ENCODE measurements at regions not wholly inside any gene's neighbourhood (a gene's known extent, or its start where the extent isn't known, plus 50 kb on each side); places are given as distances from the start of the nearest gene placed in this dataset.
"Not testable (repeated sequence)": the region's sequence is repeated elsewhere in the genome, so short reads cannot be mapped to it uniquely, and the experiment has no call there.

DNA sequence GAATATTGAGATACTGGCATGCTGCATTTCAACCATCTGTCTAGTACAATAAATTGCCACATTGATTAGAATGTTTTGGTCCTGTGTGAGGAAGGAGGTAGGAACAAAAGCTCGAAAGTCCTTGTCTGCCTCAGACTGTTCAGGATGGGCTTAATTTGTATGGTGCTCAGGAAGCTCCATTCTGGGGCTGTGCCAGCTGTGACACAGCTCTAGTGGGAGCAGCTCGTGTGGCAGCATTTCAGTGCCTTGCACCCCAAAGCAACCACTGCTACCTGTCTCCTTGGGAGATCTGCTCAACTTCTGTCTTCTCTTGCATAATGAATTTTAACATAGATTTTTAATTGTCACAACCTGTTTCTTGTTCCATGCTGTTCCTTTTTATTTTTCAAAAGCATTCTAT lies 144.4 kb upstream of the THUMPD2 start:
- DNase-seq: no peak

DNA sequence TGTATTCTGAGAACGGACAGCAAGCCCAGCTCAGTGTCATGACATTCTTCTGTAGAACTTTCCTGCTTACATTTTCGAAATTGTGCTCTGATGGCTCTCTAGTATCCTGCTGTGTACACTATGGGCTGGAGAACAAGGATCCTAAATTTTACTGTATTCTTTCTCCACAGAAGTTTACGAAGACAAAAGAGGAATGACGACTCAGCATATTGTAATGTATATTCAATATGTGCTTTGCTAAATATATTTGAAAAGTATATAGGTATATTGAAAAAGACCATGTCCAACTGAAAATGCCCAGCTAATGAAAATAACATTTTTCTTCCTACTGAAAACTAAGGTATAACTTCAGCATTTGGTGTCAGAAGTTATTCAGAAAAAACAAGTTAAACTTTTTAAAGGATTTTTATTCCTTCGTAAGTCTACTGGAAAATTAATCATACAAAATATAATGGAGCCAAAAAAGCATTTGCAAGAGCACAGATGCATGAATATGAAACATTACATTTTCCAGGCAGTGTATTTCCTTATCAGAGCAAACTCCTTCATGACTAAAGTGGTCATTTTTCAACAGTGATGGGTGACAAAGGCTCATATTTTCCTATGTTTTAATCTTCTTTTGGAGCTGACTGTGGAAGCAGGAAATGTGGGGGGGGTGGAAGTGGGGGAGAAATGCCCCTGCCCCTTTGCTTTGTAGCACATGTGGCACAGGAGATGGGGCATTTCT lies 143.8 kb upstream of the THUMPD2 start:
- DNase-seq: no peak

DNA sequence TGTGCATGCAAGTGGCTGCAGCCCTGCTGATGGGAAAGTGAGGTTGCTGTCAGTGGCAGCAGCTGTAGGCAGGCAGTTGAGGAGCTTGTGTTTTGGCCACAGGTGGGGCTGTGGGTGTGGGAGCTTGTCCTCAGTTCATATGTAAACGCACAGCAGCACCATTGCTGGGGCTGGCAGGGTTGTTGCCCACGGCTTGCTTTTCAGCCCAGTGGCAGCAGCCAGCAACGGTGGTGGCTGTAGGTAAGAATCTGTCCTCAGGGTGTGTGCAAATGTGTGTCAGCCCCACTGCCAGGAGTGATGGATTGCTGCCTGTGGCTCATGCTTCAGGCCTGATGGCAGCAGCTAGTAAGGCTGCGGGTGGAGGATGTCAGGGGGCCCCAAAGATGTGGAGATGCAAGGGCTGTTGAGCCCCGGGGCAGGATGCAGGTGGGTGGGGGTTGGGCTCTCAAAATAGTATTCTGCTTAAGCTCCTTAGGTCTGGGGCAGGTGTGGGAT lies 141.3 kb upstream of the THUMPD2 start:
- DNase-seq: no peak

DNA sequence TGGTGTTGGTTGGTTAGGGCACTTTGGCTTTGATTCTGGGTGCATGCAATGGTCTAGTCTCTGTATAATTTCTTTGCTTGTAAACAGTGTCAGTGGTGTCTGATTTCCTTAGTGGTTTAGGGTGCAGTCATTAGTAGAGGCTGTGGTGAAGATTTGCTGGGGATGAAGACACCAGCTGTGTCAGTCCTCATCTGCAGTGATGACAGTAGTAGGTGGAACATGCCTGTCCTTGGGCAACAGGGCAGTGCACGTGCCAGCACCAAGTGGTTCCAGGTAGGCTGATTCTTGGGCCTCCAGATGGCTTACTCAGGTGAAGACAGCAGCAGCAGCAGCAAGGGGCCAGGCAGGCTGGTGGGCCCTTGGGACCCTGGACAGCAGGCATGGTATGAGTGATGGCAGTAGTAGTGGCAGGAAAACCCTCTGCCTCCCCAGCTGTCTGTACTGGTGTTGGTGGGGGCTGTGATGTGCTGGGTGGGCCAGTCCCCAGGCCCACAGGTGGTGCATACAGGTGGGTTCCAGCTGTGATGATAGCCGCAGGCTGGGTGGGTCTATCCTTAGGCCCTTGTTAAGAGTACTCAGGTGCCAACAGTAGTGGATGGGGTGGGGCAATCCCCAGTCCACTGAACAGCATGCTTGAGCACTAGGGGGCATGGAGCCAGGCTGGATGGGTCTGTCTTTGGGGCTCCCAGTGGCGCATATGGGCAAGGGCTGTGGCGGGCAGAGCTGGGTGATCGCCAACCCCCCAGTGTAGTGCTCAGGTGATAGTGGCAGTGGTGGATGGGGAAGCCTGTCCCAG lies 140.7 kb upstream of the THUMPD2 start:
- DNase-seq: no peak

DNA sequence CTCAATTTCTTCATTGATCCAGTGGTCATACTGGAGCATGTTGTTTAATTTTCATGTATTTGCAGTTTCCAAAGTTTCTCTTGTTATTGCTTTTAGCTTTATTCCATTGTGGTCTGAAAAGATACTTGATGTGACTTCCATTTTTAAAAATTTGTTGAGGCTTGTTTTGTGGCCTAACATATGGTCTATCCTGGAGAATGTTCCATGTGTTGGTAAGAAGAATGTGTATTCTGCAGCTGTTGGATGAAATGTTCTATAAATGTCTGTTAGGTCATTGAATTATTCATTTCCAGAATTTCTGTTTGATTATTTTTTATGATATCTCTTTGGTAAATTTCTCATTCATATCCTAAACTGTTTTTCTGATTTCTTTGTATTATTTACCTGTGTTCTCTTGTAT lies 139.8 kb upstream of the THUMPD2 start:
- no peak for DNase-seq

DNA sequence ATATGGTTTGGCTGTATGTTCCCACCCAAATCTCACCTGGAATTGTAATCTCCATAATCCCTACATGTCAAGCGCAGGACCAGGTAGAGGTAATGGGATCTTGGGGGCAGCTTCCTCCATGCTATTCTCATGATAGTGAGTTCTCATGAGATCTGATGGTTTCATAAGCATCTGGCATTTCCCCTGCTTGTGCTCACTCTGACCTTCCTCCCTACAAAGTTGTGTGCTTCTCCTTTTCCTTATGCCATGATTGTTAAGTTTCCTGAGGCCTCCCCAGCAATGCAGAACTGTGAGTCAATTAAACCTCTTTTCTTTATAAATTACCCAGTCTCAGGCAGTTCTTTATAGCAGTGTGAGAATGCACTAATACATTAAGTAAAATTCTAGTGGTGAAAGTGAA lies 138.3 kb upstream of the THUMPD2 start:
- DNase-seq: peak; percentile 46

DNA sequence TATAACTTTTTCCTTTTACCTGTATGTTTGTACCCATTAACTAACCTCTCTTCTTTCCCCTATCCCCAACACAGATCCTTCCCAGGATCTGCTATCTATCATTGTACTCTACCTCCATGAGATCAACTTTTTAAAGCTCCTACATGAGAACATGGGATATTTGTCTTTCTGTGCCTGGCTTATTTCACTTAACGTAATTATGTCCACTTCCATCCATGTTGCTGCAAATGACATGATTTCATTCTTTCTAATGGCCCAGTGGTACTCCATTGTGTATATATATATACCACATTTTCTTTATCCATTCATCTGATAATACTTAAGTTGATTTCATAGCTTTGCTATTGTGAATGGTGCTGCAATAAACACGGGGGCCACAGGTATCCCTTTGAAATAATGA lies 135.9 kb upstream of the THUMPD2 start:
- no peak for DNase-seq

DNA sequence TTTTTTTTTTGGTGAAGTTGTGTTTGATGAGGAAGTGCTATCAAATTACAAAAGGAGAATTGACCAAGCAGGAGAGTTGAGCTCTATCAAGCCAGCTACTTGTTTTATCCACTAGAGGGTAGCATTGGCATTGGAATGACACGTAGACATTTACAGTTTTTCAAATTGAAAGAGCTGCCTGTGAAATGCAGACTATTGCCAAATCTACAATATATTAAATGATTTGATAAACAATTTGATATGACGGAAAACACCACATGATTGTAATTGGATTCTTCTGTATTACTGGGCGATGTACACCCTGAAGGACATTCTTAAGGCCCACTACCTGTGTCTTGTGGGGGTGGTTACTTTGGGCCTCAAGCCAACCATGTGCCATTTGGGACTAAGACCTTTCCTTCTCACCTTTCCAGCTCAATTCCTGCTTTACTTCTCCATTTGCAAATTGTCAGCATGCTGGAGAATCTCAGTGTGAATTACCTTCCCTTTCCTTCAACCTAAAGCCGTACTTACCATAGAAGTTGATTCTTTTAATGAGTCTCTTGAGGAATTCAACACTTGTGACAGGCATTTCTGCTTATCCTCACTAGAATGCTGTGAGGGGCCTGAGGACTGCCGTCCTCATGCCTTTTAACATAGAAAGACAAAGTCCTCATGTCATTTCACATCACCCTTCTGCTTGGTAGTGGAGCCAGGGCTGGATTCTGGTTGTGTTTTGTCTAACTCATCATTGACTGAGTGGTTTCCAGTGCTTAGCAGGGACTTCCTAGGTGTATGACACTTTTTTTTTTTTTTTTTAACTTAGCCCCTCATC lies 134.8 kb upstream of the THUMPD2 start:
- peak; percentile 82 for DNase-seq

DNA sequence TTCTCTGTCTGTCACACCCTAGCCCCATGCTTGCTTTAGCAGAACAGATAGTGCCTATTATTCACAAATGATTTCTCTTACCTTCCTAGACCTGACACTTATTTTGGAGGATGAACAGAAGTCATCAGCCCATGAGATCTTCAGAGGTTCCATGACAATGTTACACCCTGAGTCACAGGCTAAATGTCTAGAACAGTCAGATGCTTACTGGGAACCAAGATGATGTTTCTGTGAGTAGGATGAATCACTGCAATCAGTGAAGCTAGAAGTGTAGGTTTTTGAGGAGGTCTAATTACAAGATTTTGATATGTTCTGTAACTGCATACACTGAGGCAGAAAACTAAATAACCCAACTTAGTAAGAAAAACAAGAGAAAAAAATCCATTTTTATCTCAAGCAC lies 123.0 kb upstream of the THUMPD2 start:
- DNase-seq: peak; percentile 5

DNA sequence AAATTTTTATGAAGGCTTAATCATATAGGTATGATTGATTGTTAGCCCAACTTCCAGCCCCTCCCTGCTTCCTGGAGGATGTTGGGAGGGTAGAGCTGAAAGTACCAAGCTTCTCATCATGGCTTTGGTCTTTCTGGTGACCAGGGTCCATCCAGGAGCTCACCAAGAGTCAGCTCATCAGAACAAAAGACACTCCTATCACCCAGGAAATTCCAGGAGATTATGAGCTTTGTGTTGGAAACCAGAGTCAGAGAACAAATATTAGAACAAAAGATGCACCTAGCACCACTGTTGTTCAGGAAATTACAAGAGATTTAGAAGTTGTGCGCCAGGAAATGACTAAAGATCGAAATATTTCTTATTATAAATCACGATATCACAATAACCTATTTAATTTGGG lies 119.9 kb upstream of the THUMPD2 start:
- no peak for DNase-seq

DNA sequence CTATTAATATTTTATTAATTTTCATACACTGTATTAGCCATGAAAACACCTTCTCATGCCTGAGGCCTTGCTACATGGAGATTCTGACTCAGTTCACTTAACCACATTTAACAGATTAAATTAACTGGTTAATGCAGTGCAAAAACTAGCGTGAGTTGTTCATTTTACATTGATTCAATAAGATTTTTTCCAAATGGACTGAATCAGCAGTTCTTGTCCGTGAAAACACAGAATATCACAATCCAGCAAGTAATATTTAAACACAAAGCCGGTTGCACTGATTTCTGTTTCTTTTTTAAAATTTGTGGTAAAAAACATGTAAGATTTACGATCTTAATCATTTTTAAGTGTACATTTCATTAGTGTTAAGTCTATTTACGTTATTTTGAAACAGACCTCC lies 118.2 kb upstream of the THUMPD2 start:
- DNase-seq: no peak

DNA sequence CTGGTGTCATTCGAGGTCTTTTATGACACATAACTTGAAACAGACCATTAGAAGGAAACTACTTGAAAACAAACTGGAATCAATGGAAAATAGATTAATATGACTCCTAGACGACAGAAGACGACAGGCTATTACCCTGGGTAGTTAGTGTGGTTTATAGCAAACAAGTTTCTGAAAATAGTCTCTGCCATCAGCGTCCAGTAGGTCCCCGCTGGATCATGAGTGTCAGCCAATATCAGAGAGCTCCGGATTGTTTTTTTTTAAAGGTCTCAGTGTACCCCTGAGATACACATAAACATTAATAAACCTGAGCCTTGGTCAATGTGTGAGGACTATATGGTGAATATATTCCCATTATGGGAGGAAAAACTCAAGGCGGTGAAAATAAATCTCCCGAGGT lies 115.0 kb upstream of the THUMPD2 start:
- no peak for DNase-seq

DNA sequence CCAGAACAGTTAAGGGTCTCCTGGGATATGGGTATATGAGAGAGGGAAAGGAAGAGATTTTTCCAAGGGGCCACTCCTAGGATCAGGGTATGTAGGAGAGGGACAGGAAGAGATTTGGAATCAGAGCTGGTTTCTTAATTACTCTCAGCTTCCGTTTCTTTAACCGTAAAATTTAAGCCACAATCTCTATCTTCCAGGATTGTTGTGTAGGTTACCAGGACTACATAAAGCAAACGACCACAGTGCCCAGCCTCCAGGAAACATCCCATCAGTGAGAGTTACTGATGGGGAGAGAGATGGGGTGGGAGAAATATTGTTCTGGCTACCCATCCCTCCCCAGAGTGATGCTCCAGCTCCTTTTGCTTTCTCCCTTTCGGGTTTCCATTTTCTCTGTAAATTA lies 114.6 kb upstream of the THUMPD2 start:
- DNase-seq: no peak

DNA sequence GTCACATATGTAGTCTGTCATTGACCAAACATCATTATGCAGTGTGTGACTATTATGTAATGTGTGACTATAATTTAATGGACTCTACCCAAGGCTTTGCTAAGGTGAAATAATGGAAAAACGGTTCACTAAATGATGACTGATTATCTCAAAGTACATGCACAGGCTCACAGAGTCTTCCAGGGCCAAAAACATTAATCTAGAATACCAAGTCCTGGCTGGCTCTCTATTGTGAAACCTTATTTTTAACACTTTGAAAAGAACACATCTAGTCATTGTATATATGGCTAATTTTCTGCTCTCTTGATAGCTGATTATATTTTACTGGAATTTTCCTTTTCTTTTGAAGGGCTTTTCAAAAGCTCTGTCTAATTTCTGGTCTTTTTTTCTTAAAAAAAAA lies 102.9 kb upstream of the THUMPD2 start:
- no peak for DNase-seq

DNA sequence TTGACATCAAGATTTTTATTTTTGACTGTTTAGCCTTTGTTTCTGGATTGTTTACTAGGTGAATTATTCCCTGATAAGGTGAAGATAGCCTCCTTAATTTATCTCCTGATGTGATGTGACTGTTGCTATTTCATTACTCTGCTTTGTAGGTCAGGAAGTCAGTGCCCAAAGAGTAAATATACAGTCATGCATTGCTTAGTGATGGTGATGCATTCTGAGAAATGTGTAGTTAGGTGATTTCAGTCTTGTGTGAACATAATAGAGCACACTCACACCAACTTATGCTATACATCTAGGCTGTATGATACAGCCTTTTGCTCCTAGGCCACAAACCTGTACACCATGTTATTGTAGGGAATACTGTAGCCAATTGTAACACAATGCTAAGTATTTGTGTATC lies 102.4 kb upstream of the THUMPD2 start:
- no peak for DNase-seq

DNA sequence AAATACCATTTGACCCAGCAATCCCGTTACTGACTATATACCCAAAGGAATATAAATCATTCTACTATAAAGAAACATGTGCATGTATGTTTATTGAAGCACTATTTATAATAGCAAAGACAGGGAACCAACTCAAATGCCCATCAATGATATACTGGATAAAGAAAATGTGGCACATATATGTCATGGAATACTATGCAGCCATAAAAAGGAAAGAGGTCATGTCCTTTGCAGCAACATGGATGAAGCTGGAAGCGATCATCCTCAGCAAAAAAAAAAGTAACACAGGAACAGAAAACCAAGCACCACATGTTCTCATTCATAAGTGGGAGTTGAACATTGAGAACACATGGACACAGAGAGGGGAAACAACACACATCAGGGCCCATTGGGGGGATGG lies 99.9 kb upstream of the THUMPD2 start:
- not testable (repeated sequence) for DNase-seq

DNA sequence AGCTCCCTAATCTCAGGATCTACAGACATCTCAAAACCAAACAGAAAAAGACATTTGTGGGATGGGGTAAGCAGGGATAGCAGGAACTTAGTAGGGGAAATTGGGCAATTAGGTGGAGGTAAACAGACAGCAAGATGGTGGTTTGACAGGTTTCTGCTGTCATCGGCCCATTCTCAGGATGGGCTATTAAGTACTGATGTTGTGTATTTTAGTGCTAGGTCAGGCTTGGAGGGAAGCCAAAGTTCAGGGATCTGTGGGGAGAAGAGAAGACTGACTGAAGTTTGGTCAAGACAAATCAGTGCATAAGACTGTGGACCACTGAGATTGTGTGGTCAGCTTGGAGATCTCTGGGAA lies 96.8 kb upstream of the THUMPD2 start:
- no peak for DNase-seq

DNA sequence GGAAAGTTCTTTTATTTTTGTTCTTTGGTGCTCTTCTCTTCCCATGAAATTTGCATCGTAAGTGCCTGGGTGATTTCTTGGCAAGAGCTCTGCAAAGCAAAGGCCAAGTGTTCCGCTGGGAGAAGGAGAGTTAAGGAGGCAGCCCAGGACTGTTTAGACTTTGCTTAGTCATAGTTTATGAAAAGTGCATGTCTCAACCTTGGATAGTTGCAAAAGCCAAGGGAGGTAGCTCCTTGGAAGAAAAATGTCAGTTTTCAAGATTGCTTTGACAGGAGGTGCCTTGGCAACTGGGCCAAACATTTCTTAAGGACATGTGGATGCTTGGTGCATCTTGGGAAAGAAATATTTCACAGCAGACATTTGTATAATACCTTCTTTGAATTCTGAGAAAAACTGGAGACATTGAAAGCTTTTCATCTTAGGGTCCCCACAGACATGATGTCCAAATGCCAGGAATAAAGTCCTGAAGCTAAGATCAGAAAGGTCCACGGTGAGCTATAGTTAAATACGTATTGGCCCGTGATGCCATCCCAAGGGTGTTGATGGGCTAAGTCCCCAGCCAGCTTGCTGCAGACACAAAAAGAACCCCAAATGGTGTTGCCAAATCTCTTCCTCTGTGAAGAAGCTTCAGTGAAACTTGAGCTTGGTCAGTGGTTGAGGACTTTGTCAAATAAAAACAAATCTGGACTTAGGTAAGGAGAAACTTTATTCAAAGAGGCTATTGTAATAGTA lies 96.3 kb upstream of the THUMPD2 start:
- no peak for DNase-seq

DNA sequence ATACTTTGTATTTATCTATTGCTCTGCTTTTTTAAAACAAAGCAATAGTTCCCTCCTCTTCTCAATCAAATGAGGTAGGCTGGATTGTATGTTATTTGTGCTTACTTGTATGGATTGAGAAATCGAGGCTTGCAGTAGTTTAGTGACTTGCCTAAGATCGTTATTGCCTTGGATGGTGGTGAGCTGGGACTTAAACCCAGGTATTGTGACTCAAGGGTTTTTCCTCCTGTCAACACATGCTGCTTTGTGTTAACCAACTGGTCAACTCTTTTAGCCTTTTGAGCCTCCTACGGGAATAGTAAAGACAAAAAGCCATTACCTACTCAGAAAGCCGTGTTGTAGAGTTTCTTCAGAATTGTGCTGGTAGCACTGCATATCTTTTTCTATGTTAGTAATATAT lies 95.2 kb upstream of the THUMPD2 start:
- DNase-seq: no peak

DNA sequence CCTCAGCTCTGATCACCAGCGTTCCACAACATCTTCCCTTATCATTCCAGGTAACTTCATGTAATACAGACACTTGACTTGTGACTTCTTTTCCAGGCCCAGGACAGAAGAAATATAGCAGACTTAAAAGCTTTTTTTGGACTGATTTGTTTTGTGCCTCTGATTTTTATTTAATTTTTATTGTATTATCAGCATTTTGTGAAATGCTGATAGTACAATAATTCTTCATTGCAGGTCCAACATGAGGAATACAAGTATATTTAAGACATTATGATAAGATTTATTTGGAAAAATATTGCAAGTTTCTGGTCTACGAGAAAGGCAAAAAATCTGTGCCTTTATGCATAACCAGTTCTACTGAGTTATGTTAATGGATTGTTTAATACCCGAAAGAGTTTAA lies 94.5 kb upstream of the THUMPD2 start:
- no peak for DNase-seq

DNA sequence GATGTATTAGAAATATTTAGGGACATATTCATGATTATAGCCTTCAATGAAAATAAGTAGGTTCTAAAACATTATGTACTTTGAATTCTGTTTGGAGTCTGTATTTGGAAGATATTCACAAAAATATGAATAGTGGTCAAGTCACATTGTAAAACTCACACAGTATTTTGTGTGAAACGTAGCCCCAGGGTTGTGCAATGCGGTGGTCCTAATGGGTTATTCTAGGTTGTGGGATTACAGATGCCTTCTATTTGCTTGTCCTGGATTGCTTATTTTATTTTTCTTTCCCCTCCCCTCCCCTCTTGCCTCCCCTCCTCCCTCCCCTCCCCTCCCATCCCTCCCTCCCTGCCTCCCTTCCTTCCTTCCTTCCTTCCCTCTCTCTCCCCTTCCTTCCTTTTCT lies 93.7 kb upstream of the THUMPD2 start:
- DNase-seq: no peak

DNA sequence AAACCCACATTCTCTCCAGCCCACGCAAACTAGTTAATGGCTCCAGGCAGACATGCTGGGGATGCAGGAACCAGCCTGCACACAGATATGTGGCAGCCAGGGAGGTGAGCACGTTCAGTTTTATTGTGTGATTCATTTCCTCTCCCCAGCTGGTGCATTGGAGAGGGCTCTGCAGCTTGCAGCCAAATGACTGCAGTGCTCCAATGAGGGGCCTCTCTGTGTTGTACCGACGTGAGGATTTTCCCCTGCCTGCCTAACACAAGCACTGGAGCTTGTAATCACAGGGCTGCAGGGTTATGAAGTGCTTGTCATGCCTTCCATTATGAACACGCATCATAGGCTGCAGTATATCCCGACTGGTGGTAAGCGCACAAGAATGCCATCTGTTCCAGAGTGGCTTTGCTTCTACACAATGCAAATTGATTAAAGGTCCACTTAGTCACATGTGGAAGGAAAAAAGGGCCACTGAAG lies 92.3 kb upstream of the THUMPD2 start:
- DNase-seq: no peak

DNA sequence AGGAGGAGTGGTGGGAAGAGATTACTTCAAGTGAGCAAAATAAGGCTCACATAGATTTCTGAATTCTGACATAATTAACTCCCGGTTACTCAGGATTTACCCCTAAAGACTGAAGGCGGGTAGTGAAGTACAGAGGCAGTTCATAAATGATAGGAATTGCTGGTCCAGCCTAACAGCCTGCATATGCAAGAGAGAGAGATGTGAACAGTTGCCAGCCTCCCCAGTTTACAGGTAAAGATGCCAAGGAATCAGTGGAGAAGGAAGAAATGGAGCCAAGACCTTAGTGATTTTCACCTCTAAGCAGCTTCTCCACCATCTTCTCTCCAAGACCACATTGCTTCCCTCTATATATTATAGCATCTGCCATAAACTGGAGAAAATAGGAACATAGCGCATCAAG lies 91.8 kb upstream of the THUMPD2 start:
- no peak for DNase-seq
